DOHH2 (cell line): ENCODE measurements at regions not wholly inside any gene's neighbourhood (a gene's known extent, or its start where the extent isn't known, plus 50 kb on each side); places are given as distances from the start of the nearest gene placed in this dataset.

Experiments used
- H3F3A ChIP-seq: fragments of 200-600 bp; sonication (generic), shearing (Covaris generic); 2 replicates; pipeline ENCODE4 v1.6.0; 2016; ENCODE audit warnings: antibody characterized with exemption, mild to moderate bottlenecking; ENCODE audit not compliant: control insufficient read depth, insufficient read depth
- H3K27ac ChIP-seq: fragments of 200-600 bp; sonication (generic); 2 replicates; pipeline ENCODE4 v1.5.1; 2014; ENCODE audit warnings: low read depth, mild to moderate bottlenecking, low read length, moderate library complexity
- H3K27me3 ChIP-seq: fragments of 200-600 bp; sonication (generic); 2 replicates; pipeline ENCODE4 v1.6.1; 2014; ENCODE audit warnings: mild to moderate bottlenecking, low read length, mixed read lengths; ENCODE audit not compliant: control insufficient read depth
- H3K36me3 ChIP-seq: fragments of 200-600 bp; sonication (generic); 2 replicates; pipeline ENCODE4 v1.6.1; 2014; ENCODE audit warnings: mild to moderate bottlenecking, low read length, moderate library complexity, mixed read lengths; ENCODE audit not compliant: control insufficient read depth
- H3K4me1 ChIP-seq: fragments of 200-600 bp; sonication (generic); 2 replicates; pipeline ENCODE4 v1.6.1; 2014; ENCODE audit warnings: mild to moderate bottlenecking, low read length, mixed read lengths; ENCODE audit not compliant: control insufficient read depth
- H3K4me2 ChIP-seq: fragments of 200-600 bp; sonication (generic); 2 replicates; pipeline ENCODE4 v1.6.0; 2014; ENCODE audit warnings: mild to moderate bottlenecking, low read length, moderate library complexity
- H3K4me3 ChIP-seq: fragments of 200-600 bp; sonication (generic); 2 replicates; pipeline ENCODE4 v1.5.1; 2014; ENCODE audit warnings: mild to moderate bottlenecking, low read length, mixed read lengths
- H3K79me2 ChIP-seq: fragments of 200-600 bp; sonication (generic); 2 replicates; pipeline ENCODE4 v1.6.1; 2014; ENCODE audit warnings: mild to moderate bottlenecking, low read length, mixed read lengths; ENCODE audit not compliant: control insufficient read depth
- H3K9me2 ChIP-seq: fragments of 200-600 bp; sonication (generic); replicated peaks from 2 replicates; pipeline ENCODE4 v1.6.1; 2014; ENCODE audit warnings: mild to moderate bottlenecking, low read length, mixed read lengths; ENCODE audit not compliant: control insufficient read depth
- H3K9me3 ChIP-seq: fragments of 200-600 bp; sonication (generic); 2 replicates; pipeline ENCODE4 v1.6.1; 2014; ENCODE audit warnings: antibody characterized with exemption, low read length, mixed read lengths; ENCODE audit not compliant: control insufficient read depth, insufficient read depth
- H4K20me1 ChIP-seq: fragments of 200-600 bp; sonication (generic); 2 replicates; pipeline ENCODE4 v1.6.0; 2014; ENCODE audit warnings: low read depth, mild to moderate bottlenecking, antibody characterized with exemption, low read length, moderate library complexity; ENCODE audit not compliant: control insufficient read depth, insufficient read depth
- EZH2phosphoT487 ChIP-seq: fragments of 200-600 bp; sonication (generic); IDR thresholded peaks from 2 replicates; pipeline ENCODE4 v1.6.1; 2017; ENCODE audit warnings: borderline replicate concordance, mild to moderate bottlenecking, antibody characterized with exemption, low read length, moderate library complexity, mixed read lengths
- TF ChIP-seq, protein P1 (sequence below): fragments of 200-600 bp; sonication (generic); IDR thresholded peaks from one replicate; pipeline ENCODE4 v1.5.1; 2014; ENCODE audit warnings: antibody characterized with exemption, mild to moderate bottlenecking, low read depth, low read length; ENCODE audit not compliant: poor library complexity, severe bottlenecking

DNA sequence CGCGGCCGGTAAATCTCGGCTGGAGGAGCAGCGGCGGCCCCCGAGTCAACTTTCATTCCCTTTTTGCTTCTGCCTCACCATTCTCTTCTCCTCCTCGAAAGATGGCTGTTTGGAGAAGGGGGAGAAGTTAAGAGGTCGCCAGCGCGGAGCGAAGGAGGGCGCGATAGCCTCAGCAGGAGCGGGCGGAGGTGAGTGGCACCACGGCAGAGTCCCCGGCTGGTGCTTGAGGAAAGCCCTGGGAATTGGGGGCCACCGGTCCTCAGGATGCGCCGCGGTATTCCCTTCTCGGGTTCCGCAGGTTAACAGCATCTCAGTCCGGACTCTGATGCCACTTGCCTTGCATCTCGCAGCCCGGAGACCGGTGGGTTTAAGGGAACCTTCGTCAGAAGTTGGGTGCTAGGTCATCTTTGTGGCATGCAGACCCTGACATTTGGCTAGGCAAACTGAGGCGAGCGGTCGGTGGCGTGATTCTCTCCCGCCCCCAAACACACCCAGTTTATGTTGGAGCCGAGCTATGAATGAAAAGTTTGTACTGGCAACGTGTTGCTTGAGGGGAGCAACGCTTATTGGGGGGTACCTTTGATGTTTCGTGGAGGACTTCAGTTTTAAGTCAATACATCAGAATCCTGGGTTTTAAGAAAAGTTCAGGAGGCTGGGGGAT is 59.5 kb upstream of the PRPS1L1 start:
- H3K9me3 ChIP-seq: peaks cover 5% of the 10 kb centered on the region; the same call in 1 of the 2 replicates
- H3K4me3 ChIP-seq: no peak overlapping the region
- TF ChIP-seq EZH2phosphoT487: no peak
- TF ChIP-seq, protein P1, sequence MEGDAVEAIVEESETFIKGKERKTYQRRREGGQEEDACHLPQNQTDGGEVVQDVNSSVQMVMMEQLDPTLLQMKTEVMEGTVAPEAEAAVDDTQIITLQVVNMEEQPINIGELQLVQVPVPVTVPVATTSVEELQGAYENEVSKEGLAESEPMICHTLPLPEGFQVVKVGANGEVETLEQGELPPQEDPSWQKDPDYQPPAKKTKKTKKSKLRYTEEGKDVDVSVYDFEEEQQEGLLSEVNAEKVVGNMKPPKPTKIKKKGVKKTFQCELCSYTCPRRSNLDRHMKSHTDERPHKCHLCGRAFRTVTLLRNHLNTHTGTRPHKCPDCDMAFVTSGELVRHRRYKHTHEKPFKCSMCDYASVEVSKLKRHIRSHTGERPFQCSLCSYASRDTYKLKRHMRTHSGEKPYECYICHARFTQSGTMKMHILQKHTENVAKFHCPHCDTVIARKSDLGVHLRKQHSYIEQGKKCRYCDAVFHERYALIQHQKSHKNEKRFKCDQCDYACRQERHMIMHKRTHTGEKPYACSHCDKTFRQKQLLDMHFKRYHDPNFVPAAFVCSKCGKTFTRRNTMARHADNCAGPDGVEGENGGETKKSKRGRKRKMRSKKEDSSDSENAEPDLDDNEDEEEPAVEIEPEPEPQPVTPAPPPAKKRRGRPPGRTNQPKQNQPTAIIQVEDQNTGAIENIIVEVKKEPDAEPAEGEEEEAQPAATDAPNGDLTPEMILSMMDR: no peak
- H3K79me2 ChIP-seq: no peaks in the 10 kb centered on the region
- H3K27me3 ChIP-seq: peaks cover 18% of the 10 kb centered on the region
- H3K36me3 ChIP-seq: no peaks in the 10 kb centered on the region
- no peaks in the 10 kb centered on the region for H3K4me1 ChIP-seq
- no peaks in the 10 kb centered on the region for H4K20me1 ChIP-seq
- no peaks in the 10 kb centered on the region for H3K9me2 ChIP-seq
- H3K27ac ChIP-seq: no peak overlapping the region
- H3K4me2 ChIP-seq: no peak overlapping the region
- H3F3A ChIP-seq: no peaks in the 10 kb centered on the region

DNA sequence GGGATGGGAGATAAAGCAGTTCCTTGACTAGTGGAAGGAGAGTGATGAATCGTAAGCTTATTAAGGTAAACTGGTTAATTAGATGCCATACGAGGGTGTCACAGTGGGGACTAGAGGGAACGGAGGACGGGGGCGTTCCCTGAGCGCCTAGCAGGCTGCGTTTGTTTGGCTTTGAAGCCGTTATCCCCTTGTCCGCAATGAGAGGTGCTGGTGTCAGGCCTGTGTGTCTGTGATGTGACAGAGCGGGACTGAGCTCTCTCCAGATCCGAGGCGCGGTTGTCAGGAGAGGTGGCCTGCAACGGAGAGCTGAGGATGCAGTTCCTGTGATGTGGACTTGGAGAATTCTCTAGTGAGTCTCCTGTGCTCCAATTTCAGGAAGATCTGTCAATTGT is 60.0 kb upstream of the PRPS1L1 start:
- H4K20me1 ChIP-seq: no peaks in the 10 kb centered on the region
- H3K79me2 ChIP-seq: no peaks in the 10 kb centered on the region
- H3F3A ChIP-seq: no peaks in the 10 kb centered on the region
- H3K9me3 ChIP-seq: no peaks in the 10 kb centered on the region
- H3K27me3 ChIP-seq: peaks cover 18% of the 10 kb centered on the region
- no peaks in the 10 kb centered on the region for H3K36me3 ChIP-seq
- H3K9me2 ChIP-seq: no peaks in the 10 kb centered on the region
- TF ChIP-seq, protein P1: no peak
- no peak for TF ChIP-seq EZH2phosphoT487
- H3K4me1 ChIP-seq: no peaks in the 10 kb centered on the region
- no peak overlapping the region for H3K4me2 ChIP-seq
- H3K4me3 ChIP-seq: no peak overlapping the region
- no peak overlapping the region for H3K27ac ChIP-seq

- Histone ChIP-seq H3K4me2 (no peak overlapping the region), H3K9me2 (no peaks in the 10 kb centered on the region), H4K20me1 (no peaks in the 10 kb centered on the region), H3K4me3 (no peak overlapping the region), H3K27me3 (no peaks in the 10 kb centered on the region), H3K27ac (no peak overlapping the region), H3K79me2 (no peaks in the 10 kb centered on the region), H3F3A (no peaks in the 10 kb centered on the region), H3K4me1 (no peaks in the 10 kb centered on the region), H3K36me3 (no peaks in the 10 kb centered on the region), H3K9me3 (no peaks in the 10 kb centered on the region)
- no peak for TF ChIP-seq EZH2phosphoT487
- TF ChIP-seq, protein P1: no peak
Observed at GRCh38 chr7:18096087-18096486, 68.4 kb upstream of the PRPS1L1 start.

DNA sequence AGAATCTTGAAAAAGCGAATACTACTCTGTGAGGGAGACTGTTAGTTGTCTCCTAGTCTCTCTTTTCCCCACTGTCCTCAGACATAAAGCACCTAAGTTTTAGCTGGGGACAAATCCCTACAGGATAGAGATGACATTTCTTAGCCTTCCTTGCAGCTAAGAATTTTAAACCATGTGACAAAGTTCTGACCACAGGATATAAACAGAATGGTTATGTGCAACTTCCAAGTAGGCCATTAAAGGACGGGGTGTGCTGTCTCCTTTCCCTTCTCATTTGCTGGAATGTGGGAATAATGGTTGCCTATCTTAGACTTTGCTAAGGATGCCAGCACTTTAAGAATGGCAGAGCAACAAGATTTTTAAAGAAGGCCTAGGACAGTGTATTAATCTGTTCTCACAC is 74.9 kb upstream of the PRPS1L1 start:
- Histone ChIP-seq H3K4me1 (no peaks in the 10 kb centered on the region), H3K79me2 (no peaks in the 10 kb centered on the region), H3K27ac (no peak overlapping the region), H4K20me1 (no peaks in the 10 kb centered on the region), H3K4me2 (no peak overlapping the region), H3F3A (no peaks in the 10 kb centered on the region), H3K27me3 (no peaks in the 10 kb centered on the region), H3K9me2 (no peaks in the 10 kb centered on the region), H3K36me3 (no peaks in the 10 kb centered on the region), H3K9me3 (no peaks in the 10 kb centered on the region), H3K4me3 (no peak overlapping the region)
- TF ChIP-seq, protein P1: no peak
- TF ChIP-seq EZH2phosphoT487: no peak
